ENCODE measurements at regions not wholly inside any gene's neighbourhood (a gene's known extent, or its start where the extent isn't known, plus 50 kb on each side); places are given as distances from the start of the nearest gene placed in this dataset.
"Not testable (repeated sequence)": the region's sequence is repeated elsewhere in the genome, so short reads cannot be mapped to it uniquely, and the experiment has no call there.

- no peak overlapping the region for H3K27ac ChIP-seq
- TF ChIP-seq, protein P1, sequence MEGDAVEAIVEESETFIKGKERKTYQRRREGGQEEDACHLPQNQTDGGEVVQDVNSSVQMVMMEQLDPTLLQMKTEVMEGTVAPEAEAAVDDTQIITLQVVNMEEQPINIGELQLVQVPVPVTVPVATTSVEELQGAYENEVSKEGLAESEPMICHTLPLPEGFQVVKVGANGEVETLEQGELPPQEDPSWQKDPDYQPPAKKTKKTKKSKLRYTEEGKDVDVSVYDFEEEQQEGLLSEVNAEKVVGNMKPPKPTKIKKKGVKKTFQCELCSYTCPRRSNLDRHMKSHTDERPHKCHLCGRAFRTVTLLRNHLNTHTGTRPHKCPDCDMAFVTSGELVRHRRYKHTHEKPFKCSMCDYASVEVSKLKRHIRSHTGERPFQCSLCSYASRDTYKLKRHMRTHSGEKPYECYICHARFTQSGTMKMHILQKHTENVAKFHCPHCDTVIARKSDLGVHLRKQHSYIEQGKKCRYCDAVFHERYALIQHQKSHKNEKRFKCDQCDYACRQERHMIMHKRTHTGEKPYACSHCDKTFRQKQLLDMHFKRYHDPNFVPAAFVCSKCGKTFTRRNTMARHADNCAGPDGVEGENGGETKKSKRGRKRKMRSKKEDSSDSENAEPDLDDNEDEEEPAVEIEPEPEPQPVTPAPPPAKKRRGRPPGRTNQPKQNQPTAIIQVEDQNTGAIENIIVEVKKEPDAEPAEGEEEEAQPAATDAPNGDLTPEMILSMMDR (conservative IDR thresholded peaks at IDR 0.05): no peak
- TF ChIP-seq ZFX (IDR thresholded peaks at IDR 0.05): no peak
Observed at GRCh38 chr20:48375804-48376203, 452.0 kb downstream of the PREX1 start.

- H3K27ac ChIP-seq: no peak overlapping the region
- TF ChIP-seq ZFX (IDR thresholded peaks at IDR 0.05): no peak
- TF ChIP-seq, protein P1 (conservative IDR thresholded peaks at IDR 0.05): no peak
Observed at GRCh38 chr20:48374991-48375595, 452.7 kb downstream of the PREX1 start.

GRCh38 chr20:48374031-48374907 lies 453.5 kb downstream of the PREX1 start:
- not testable (repeated sequence) for H3K27ac ChIP-seq
- TF ChIP-seq, protein P1 (conservative IDR thresholded peaks at IDR 0.05): peak; percentile 16

DNA sequence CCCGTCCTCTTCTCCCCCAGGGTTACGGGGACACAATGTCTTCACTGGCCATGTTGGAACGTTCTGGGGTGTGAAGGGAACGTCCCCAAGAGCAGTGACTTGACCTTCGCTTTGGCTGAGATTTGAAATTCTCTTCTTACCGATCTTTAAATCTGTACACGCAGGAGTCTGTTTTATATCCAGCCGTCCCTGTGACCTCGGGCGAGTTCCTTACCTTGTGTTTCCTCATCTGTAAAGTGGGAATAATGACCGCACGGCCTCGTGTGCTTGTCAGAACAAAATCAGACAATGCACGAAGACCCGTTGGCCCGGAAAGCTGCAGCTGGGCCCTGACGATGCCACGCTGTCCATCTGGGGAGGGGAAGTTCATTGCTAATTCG lies 454.3 kb downstream of the PREX1 start:
- H3K27ac ChIP-seq: no peak overlapping the region
- TF ChIP-seq, protein P1 (conservative IDR thresholded peaks at IDR 0.05): no peak
- no peak for TF ChIP-seq ZFX (IDR thresholded peaks at IDR 0.05)

DNA sequence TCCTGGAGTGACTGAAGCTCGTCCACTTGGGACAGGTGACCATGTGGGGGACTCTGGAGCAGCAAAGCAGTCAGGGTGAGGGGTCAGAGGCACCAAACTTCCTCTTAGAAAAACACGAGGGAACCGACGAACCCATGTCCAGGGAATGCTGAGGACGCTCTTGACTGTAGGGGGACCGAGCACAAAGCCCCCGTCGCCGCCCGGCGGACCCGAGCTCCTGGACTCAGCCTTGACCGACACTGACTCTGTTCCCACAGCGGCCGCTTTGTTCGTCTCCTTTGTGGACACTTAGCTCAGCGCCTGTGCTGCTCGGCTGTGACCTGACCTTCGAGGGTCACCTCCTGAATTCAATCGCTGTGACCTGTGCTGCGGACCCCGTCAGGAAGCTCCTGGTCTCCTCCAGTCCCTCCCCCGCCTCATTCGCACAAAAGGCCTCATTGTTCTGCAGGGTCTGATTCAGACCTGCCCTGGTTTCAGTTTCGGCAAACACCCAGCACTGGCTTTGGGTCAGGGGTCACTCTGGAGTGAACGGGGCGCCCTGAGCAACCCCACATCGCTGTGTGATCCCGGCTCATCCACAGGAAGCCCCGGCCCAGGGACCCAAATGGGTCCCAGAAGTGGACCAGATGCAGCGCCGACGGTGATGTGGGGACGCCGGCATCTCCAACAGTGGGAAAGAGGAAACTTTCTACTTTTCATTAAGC lies 454.8 kb downstream of the PREX1 start:
- H3K27ac ChIP-seq: not testable (repeated sequence)

DNA sequence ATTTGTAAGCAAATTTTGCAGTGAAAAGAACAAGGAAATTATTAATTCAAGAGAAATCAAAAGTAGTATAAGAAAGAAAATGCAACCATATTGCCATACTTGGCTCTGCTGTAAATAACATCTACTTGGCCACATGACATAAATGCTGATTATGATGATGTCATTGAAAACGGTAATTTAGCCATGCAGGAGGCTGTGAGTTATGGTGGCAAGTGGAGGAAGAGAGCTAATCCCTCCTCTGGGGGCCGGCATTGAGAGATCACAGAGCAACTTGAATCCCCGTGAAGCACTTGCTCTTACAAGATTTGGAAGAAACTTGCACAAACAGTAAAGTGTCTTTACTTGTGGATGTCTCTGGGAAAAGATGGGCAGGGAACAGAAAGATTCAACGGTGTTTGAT lies 456.6 kb downstream of the PREX1 start:
- no peak overlapping the region for H3K27ac ChIP-seq
- no peak for TF ChIP-seq ZFX (IDR thresholded peaks at IDR 0.05)
- TF ChIP-seq, protein P1 (conservative IDR thresholded peaks at IDR 0.05): no peak

DNA sequence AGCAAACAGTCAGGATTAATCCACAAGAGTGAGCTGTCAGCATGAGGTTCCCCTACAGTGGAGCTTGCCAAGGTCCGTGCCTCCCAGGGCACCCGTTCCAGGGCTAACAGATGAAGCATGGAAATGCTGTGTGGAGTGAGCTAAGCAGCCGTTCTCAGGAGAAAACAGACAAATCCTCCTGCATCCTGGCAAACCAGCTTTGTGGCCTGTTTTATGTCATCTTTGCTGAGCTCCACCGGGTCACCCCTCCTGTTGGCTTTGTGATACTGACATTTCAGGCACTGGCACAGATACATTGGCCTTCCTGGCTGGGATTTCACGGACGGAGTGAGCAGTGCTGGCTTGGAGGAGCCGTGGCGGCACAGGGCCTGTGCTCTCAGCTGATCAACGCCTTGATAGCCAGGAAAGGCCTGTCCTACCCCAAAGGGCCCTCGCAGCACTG lies 459.2 kb downstream of the PREX1 start:
- not testable (repeated sequence) for H3K27ac ChIP-seq

GRCh38 chr20:48367541-48368358 lies 460.0 kb downstream of the PREX1 start:
- not testable (repeated sequence) for H3K27ac ChIP-seq

All from C4-2B (cell line).